ENCODE measurements at regions not wholly inside any gene's neighbourhood (a gene's known extent, or its start where the extent isn't known, plus 50 kb on each side); places are given as distances from the start of the nearest gene placed in this dataset.

GRCh38 chr14:95616745-95617144 is 69.5 kb upstream of the TCL1B start:
- no peak overlapping the region for H3K27ac ChIP-seq (ENCODE audit: extremely low read depth, low read depth, low read length)
- no peaks in the 10 kb centered on the region for H4K20me1 ChIP-seq (replicated peaks; ENCODE audit: control insufficient read depth, insufficient read depth, low read length)
- ChIA-PET POLR2A (no interaction called here), CTCF (ENCODE audit: low intra/inter-chr PET ratio) (no interaction called here)
- in situ Hi-C loops (cut with MboI) (no loop called here), intact Hi-C loops (cut with micrococcal nuclease) (no loop called here)
- DNase-seq (ENCODE audit: extremely low read depth in 1 of 4, low spot score in 3 of 4) = no peak
- no peak overlapping the region for H3K9ac ChIP-seq (ENCODE audit: insufficient read depth in 1 of 2, low read depth in 2 of 2, low read length in 2 of 2)
- TF ChIP-seq ZBTB1 (CRISPR knock-in tag; IDR thresholded peaks at IDR 0.05; ENCODE audit: borderline replicate concordance, low read depth) (no peak), ZNF75A (CRISPR knock-in tag; IDR thresholded peaks at IDR 0.05) (no peak), HNRNPK (IDR thresholded peaks at IDR 0.05; ENCODE audit: low read depth, low read length, poor library complexity, severe bottlenecking) (no peak), RCOR1 (IDR thresholded peaks at IDR 0.05; ENCODE audit: borderline replicate concordance in 1 of 2, low read depth in 2 of 2, low read length in 2 of 2) (no peak), CBX1 (IDR thresholded peaks at IDR 0.05; ENCODE audit: low read depth) (no peak), KDM1A (IDR thresholded peaks at IDR 0.05) (no peak), USF2 (CRISPR knock-in tag; IDR thresholded peaks at IDR 0.05) (no peak), MED1 (CRISPR knock-in tag; IDR thresholded peaks at IDR 0.05; ENCODE audit: borderline replicate concordance) (no peak), GTF2E2 (tag; IDR thresholded peaks at IDR 0.05) (no peak), IRF1 (CRISPR knock-in tag; IDR thresholded peaks at IDR 0.05; ENCODE audit: borderline replicate concordance) (no peak), CREB1 (IDR thresholded peaks at IDR 0.05) (no peak), CREB1 (CRISPR knock-in tag; IDR thresholded peaks at IDR 0.05) (no peak)
- FAIRE-seq = no peak
- no peaks in the 10 kb centered on the region for H3K79me2 ChIP-seq (ENCODE audit: control insufficient read depth, insufficient read depth, low read length)
- BruUV-seq (replicated peaks) = no TSS peak
- no peak for ATAC-seq
- H3K27me3 ChIP-seq (ENCODE audit: control insufficient read depth in 2 of 2, insufficient read depth in 2 of 2, low read length in 2 of 2) = no peaks in the 10 kb centered on the region
- 0 out of 2 replicates have a peak, but pooled peaks cover 3% of the 10 kb centered on the region for H3K9me3 ChIP-seq (replicated peaks; ENCODE audit: control insufficient read depth, insufficient read depth, low read depth, low read length)
- no peak overlapping the region for H3K4me3 ChIP-seq
- no peaks in the 10 kb centered on the region for H3K9me1 ChIP-seq (ENCODE audit: control insufficient read depth, insufficient read depth, low read length)
- no peaks in the 10 kb centered on the region for H3K4me1 ChIP-seq (replicated peaks in 1 of 2; ENCODE audit: control insufficient read depth in 2 of 2, insufficient read depth in 2 of 2, low read length in 2 of 2)
- WGBS (ENCODE audit: insufficient coverage, low coverage, missing lambda C conversion rate) = 10% methylated on average over 4 of the region's 4 CpGs
- H3K4me2 ChIP-seq (ENCODE audit: insufficient read depth, low read length) = no peak overlapping the region
- no peak overlapping the region for H2AFZ ChIP-seq (ENCODE audit: low read depth, low read length)
- no peaks in the 10 kb centered on the region for H3K36me3 ChIP-seq (ENCODE audit: control insufficient read depth, insufficient read depth, low read length)

All from K562 (cell line).